ENCODE measurements at regions not wholly inside any gene's neighbourhood (a gene's known extent, or its start where the extent isn't known, plus 50 kb on each side); places are given as distances from the start of the nearest gene placed in this dataset.

DNA sequence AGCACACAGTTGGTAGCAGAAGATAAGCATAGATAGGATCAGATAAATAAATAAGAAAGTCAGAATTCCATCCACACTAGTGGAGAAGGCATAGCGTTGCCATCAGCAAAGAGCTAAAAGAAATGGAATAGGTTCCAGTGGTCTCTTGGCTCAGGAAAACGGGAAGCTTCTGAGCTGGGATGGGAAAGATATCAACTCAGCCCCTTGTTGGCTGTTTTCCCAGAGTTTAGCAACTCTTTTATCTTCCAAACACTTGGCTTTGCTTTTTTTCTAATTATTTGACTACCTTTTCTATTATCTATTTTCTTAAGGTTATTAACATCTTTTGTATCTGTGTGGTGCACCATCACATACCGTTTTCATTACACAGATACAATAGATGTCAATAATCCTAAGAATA, 445.7 kb upstream of the TRPC7 start:
- DNase-seq (ENCODE audit: low read depth) = no peak

DNA sequence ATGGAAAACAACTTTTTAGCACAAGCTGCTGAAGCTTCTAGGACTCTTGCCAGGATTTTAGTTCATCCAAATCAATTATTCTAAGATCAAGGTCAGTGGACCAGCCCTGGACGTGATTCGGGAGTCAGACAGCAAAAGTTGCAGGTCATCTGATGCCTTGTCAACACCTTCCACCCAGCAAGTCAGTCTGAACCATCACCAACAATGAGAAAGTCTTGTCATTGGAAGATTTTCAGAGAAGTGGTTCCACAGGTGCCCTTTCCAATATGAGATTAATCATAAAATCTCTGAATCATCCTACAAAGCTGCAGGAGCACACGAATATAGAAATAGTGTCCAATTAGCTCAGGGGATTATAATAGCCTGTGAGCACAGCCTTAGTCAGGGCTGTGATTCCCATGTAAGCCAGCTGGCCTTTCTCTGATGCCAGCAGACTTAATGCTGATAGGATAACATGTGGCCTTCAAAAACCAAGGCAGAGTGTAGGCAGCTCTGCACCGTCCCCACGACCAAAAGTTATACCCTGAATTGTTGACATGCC, 445.0 kb upstream of the TRPC7 start:
- DNase-seq (ENCODE audit: low read depth) = no peak

DNA sequence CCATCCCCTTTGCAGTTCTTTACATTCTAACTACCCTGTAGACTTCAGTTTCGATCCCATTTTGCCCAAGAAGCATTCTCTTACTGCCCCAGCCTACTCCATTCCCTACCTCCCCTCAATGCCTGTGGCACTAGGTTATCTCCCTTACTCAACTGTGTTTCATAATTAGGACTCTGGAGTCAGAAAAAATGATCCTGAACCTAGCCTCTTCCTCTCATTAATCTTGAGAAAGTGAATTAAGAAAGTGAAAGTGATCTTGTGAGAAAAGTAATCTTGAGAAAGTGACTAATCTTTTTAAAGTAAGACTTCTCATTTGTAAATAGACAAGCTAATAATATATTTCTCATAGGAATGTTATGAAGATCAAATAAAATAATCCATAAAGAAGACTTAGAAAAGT, 444.0 kb upstream of the TRPC7 start:
- DNase-seq (ENCODE audit: low read depth) = no peak

DNA sequence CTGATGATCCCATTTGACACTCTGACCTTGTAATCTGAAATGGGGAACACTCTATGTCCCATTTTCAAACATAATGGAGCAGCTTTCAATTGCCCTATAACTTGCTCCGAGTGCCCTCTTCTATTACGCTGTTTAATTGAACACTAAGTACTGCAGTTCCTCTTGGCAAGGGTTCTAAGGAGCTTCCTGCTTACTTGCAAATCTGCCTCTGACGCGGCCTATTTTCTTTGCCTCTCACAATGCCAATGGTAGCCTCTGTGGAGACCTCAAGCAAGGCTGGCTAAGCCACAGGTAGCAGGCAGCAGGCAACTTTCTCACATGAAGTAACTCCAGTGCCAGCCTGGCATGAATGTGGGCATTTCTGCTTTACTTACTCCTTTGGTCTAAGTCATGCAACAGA, 443.4 kb upstream of the TRPC7 start:
- DNase-seq (ENCODE audit: low read depth) = no peak

DNA sequence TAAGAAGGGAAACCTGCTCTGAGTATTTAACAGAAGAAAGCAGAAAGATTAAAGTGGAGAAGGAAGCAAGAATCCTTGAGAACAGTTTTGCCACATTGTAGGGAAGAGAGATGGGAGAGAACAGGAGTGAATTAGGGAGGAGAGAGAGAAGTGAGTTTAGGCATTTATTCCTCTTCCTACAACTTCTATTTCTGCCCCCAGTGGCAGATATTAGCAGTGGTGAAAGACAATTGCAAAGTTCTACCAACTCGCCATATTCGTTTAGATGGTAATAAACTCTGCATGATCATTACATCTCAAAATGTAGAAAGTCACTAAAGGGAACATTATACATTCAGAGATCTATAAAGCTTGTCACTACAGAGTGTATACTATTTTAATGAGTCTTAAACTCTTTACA, 440.1 kb upstream of the TRPC7 start:
- DNase-seq (ENCODE audit: low read depth) = no peak

DNA sequence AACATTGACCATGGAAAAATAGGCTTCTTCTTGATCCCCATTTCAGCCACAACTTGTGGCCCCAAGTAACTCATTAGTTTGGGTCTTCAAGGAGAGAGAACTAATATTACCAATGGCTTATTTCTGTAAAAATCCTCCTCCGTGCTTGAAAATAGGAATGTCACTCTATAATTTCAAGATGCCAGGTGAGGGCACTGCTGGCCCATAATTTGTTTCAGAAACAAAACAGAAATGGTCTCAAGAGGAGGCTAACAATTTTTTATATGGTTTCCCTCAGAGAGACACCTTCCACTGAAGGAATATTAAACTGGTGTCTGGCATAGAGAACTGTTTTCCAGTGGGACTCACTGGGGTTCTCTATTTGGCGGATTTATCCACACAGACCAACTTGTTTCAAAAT, 437.0 kb upstream of the TRPC7 start:
- no peak for DNase-seq (ENCODE audit: low read depth)

DNA sequence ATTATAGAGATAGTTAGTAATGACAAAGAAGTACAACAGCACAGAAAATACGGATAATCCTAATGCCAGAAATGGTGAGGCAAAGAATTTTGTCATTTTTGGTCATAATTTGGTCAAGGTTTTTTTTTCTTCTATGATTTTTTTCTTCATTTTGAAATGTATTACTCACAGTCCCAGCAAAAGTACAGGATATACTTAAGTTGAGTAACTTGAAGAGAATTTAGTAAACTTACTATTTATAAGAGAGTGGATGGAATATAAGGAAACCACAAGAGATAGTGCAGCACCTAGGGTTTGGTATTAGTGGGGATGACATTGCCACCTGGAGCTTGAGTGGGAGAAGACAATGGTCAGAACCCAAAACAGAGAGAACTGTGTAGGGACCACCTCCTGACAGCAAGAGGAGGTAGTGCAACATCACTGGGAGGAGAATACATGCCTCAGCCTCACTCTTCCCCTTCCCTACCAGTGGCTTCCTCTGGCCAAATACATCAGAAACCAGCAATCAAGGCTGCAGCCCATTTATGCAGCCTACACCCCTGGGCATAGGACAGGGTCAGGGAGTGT, 434.5 kb upstream of the TRPC7 start:
- DNase-seq (ENCODE audit: low read depth) = no peak

DNA sequence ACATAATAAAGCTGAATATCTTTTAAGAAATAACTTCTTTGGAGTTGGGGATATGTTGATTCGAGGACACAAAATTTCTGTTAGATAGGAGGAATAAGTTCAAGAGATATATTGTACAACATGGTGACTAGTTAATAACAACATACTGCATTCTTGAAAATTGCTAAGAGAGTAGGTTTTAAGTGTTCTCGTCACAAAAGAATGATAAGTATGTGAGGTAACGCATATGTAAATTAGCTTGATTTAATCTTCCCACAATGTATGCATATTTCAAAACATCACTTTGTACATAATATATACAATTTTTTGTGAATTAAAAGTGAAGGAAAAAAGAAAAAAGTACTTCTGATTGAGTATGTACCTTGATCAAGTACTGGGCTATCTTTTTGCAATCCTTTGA, 428.0 kb upstream of the TRPC7 start:
- no peak for DNase-seq (ENCODE audit: low read depth)

DNA sequence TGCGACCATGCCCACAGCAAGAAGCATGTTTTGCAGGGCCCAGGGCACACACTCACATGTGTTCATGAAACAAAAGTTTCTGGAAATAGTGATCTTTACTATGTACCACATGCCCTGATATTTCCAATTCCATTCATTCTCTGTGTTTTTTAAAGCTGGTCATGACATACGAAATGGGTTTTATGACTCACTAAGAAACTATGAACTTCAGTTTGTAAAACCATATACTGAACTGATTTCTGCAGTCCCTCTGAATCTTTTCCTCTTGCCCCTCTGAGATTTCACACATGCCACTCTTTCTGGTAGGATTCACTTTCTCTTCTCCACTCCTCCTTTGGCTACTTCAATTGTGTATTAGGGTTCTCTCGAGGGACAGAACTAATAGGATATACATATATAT, 416.1 kb upstream of the TRPC7 start:
- no peak for DNase-seq (ENCODE audit: low read depth)

DNA sequence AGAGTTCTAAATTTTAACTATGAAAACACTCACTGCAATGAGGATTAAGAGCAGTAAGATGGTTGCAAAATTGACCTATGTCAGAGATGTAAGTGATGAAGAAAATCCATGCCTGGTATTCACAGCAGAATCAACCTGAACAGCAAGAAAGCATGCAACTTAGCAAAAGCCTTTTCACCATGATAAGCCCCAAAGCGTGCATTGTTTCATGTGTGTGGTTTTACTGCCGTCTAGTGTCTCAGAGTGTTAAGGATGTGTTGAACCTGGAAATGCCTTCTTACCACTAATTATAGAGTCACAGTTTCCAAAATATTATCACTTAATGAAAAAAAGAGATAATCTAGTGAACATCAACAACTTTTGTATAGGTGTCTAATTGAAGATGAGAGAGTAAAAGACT, 415.2 kb upstream of the TRPC7 start:
- DNase-seq (ENCODE audit: low read depth) = no peak

DNA sequence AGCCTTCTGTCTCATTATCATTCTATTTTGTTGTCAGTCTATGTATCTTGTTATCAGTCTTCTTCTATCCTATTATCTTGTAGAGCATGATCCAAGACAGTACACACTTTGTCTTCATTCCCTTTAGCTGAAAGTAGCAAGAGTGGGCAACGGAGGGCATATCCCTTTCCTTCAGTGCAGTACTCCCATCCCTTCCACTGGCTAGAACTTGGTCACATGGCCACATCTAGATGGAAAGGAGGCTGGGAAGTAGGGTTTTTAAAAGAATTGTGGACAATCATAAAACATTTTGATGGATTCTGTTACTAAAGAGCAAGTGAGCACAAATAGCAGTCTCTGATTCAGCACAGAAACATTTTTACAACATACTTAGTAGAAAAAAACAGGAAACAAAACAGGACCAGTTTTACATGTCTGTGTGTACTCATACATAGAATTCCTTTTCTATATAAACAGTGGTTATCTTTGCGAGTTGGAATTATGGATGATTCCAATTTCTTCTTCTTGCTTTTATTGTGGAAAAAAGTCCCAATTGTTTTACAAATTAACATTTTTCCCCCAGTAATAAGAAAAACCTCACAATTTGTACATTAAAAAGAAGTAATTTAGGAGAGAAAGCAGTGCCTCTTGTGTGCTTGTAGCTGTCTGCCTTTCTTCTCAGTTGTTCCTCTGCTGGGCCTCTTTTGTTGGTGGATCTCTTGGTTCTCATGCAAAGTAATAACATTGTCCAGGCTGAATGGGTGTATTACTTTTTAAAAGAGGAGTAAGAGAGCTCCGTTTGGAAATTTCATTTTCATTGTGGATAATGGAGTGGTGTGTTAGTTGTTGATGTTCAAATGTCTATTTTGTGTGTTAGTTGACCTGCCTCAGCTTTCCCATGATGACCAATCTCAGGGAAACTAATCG, 410.9 kb upstream of the TRPC7 start:
- no peak for DNase-seq (ENCODE audit: low read depth)

DNA sequence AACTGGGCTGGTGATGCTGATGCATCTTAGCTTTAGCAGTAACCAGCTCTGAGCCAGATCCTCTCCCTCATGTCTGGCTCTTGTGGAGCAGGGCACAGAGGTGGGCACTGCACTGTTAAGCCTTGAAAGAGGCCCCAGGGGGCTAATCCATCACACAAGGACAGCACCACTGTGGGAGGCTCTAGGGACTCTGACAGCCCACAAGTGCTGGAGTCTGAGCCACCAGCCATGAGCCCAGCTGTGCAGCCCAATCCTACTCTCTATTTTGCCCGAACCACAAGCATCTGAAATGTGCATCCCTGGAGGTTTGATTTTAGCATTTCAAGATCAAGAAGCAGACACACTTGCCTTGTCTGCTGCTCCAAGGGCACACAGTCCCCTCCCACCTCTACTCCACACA, 407.1 kb upstream of the TRPC7 start:
- no peak for DNase-seq (ENCODE audit: low read depth)

DNA sequence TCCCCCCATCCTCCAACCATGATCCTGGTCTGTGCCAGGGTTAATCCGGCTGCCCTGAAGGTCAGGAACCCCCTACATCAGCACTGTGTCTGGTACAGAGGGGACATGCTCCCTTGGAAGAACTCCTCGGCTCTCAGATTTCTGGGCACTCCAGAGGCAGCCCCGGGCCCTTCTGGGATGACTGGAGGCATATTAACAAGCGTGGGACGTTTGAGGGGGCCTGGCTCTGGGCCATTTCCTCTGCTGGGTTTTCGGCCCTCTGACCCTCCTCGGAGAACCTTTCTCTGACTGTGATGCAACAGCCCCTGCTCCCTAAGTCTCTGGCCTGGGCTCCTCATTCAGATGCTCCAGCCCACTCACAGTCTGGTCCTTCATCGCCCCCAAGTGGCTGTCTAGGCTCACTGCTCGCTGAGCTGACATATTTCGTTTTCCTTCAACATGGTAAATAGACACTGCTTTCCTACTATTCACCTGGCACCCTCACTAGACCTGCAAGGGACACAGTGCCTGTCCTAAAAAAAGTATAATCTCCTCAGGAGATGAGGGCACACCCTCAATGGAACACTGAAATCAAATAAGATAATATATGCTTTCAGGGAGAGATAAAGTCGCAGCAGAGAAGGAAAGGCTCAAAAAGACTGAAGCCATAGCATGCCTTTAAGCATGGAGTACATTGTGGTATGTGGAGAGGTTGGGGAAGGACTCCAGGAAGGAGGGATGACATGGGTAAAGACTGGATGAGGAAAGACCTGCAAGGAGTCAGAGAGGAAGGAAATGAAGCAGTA, 404.7 kb upstream of the TRPC7 start:
- peak; percentile 21 for DNase-seq (ENCODE audit: low read depth)

DNA sequence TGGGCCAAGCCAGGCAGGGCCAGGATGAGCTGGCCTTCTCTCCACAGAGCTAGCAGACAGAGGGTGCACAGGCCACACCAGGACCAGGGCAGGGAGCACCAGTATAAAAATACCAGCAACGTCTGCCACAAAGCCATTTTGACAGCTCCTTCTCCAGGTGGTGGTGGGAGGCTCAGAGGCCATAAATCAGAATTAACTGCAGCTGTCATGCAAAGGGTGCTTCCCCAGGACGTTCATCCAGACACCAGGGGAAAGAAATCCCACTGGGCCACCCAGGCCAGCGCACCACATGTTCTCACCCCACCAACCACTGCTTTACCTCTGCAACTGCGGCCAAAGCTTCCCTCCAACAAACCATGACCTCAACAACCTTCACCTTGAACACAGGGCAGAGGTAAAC, 403.7 kb upstream of the TRPC7 start:
- DNase-seq (ENCODE audit: low read depth) = no peak

DNA sequence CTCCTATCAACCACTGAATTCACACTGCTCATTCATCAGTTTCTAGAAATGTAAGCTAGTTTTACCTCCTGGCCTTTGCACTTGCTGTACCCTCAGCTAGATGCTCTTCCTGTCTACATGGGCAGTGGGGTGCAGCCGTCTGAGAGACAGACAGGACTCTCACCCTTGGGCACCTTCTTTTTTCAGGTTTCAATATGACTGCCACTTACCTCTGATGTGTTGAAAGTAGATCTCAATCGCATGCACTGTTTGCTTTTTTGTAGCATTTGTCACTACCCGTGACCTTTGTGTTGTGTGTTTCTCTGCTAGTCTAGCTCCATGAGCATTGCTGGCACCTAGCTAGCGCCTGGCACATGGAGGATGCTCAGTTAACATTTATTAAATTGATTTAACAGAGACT, 403.1 kb upstream of the TRPC7 start:
- DNase-seq (ENCODE audit: low read depth) = no peak

DNA sequence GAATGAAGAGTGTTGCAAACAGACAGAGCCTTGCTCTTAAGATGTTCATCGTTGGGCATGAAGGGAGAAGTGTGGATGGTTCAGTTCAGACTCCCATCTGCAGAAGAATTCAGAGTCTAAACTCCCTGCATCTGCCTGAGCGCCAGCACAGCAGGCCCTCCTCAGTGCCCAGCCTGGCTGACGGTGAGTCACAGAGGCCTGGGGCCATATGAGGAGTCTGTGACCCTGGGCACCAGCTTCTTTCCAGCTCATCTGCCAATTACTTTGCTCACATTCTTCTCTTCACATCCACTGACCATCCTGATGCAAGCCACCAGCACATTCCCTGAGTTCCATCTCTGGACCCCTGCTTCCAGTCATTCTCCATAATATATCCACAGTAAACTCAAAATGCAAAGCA, 401.1 kb upstream of the TRPC7 start:
- DNase-seq (ENCODE audit: low read depth) = no peak

DNA sequence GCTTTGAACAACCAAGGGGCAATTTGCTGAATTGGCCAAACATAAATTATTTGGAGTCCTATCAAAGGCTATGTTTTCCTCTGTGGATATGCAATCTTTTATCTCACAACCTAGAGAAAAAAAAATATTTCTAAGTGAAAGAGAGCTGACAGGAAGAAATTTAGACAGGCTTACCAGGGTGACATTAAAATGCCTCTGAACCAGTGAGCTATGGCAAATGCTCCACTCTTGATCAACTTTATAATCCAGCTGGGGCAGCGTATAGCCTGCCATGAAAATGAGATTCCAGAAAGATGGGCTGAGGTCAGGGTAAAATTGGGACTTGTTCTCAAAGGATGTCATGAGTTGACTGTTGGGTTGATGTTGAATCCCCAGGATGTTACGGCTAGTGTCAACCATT, 399.3 kb upstream of the TRPC7 start:
- DNase-seq (ENCODE audit: low read depth) = no peak

DNA sequence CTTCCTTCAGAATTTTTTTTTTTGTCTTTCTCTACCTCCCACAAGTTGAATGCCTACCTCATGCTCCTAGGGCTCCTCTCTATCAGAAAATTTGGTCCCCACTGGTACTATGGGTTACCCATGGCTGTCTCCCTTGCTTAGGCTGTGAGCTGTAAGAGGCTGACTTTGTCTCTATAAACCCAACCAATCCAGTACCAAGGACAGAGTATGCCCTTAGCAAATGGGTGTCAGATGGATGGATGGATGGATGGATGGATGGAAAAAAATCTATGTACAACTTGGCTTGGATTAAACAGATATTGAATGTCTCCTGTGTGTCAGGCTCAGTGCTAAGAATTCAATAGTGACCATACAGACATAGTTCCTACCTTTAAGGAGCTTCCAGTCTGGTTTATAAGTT, 398.2 kb upstream of the TRPC7 start:
- no peak for DNase-seq (ENCODE audit: low read depth)

DNA sequence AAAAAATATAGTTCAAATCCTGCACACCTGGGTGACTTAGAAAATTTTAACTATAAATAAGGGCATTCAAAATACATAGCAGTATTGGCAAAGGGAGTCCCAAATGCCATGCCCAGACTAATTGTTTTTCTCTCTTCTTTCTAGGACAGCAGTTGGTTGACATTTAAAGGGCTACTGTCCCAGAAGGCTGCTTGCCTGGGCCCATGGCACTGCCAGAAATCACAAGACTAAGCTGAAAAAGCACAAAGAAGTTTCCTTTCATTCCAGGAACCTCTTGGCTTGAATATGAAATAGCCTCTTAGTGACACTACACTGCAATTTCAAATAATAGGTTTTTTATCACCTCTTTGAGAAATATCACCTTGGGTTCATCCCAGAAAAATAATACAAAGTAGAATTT, 388.9 kb upstream of the TRPC7 start:
- no peak for DNase-seq (ENCODE audit: low read depth)

DNA sequence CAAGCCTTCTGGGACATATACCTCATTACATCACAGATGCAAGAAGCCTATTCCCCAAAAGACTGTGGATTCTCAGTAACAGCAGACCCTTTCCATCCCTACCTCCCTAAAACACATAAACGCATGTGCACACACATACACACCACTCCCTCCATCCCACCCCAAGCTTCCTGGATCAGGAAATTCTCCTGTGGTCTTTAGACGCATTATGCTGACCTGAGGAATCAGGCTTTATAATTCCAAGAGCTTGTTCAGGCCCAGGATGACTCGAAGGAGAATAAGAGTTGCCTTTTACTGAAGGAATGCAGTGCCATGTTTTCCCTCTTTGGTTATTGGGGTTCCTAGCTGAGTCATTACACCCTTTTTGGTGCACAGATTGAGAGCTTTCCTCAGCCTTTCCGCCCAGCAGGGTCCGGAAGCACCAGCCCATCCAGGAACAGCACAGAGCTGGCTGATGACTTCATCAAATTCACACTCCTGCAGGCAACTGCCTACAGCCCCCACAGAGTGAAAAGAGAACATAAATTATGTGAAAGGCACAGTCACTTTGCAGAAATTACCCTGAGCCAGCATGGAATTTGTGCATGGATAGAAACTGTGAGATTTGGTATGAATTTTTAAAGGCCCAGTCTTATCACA, 385.0 kb upstream of the TRPC7 start:
- DNase-seq (ENCODE audit: low read depth) = no peak

DNA sequence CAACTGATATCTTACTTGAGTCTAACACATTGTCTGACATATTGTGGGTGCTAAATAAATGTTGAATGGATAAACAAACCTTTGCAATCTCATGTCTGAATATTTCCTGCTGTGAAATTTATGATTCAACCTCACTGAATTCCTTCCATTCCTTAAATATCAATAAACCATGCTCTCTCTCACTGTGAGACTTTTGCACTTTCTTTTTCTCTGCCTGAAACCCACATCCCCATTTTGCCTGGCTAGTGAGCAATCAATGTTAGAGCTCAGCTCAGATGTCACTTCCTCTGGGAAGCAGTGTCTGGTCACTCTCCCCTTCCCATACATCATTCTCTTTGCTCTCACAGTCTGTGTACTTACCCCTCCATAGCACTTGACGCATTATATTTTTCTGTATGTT, 383.7 kb upstream of the TRPC7 start:
- DNase-seq (ENCODE audit: low read depth) = no peak

DNA sequence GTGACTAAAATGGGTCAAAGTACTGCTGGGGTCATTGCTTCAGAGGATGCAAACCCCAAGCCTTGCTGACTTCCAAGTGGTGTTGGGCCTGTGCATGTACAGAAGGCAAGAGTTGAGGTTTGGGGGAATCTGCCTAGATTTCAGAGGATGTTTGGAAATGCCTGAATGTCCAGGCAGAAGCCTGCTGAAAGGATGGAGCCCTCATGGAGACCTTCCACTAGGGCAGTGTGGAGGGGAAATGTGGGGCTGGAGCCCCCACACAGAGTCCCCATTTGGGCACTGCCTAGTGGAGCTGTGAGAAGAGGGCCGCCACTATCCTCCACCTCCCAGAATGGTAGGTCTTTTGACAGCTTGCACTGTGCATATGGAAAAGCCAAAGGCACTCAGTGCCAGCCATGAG, 377.7 kb upstream of the TRPC7 start:
- DNase-seq (ENCODE audit: low read depth) = no peak
